SKM-1 treated with dmso at 0.1 percent for 144 hours (cell line): ENCODE measurements at regions not wholly inside any gene's neighbourhood (a gene's known extent, or its start where the extent isn't known, plus 50 kb on each side); places are given as distances from the start of the nearest gene placed in this dataset.
"Not testable (repeated sequence)": the region's sequence is repeated elsewhere in the genome, so short reads cannot be mapped to it uniquely, and the experiment has no call there.

ENCODE experiments used
- DNase-seq: peaks from one replicate; lab custom pipeline; 2025; ENCODE audit not compliant: unreplicated experiment; lab: John Stamatoyannopoulos, UW

GRCh38 chr1:98143403-98143802 lies 222.6 kb upstream of the DPYD start:
- DNase-seq = no peak

- DNase-seq = no peak
Observed at GRCh38 chr1:98133131-98133530, 212.3 kb upstream of the DPYD start.

GRCh38 chr1:98130408-98130807 lies 209.6 kb upstream of the DPYD start:
- DNase-seq = no peak

GRCh38 chr1:98129491-98129890 lies 208.7 kb upstream of the DPYD start:
- DNase-seq = no peak

GRCh38 chr1:98126740-98127139 lies 205.9 kb upstream of the DPYD start:
- DNase-seq = no peak

GRCh38 chr1:98121646-98122045 lies 200.8 kb upstream of the DPYD start:
- DNase-seq = no peak

GRCh38 chr1:98119796-98120195 lies 199.0 kb upstream of the DPYD start:
- no peak for DNase-seq

- no peak for DNase-seq
Observed at GRCh38 chr1:98113811-98114210, 193.0 kb upstream of the DPYD start.

GRCh38 chr1:98112626-98113025 lies 191.8 kb upstream of the DPYD start:
- no peak for DNase-seq

GRCh38 chr1:98110674-98111073 lies 189.8 kb upstream of the DPYD start:
- DNase-seq = no peak

GRCh38 chr1:98108378-98108777 lies 187.5 kb upstream of the DPYD start:
- not testable (repeated sequence) for DNase-seq

- DNase-seq = no peak
Observed at GRCh38 chr1:98107256-98107655, 186.4 kb upstream of the DPYD start.

GRCh38 chr1:98104289-98104688 lies 183.5 kb upstream of the DPYD start:
- DNase-seq = no peak

- DNase-seq = no peak
Observed at GRCh38 chr1:98103617-98104285, 182.9 kb upstream of the DPYD start.

GRCh38 chr1:98102345-98103030 lies 181.7 kb upstream of the DPYD start:
- DNase-seq = no peak

- no peak for DNase-seq
Observed at GRCh38 chr1:98101364-98101763, 180.5 kb upstream of the DPYD start.

- no peak for DNase-seq
Observed at GRCh38 chr1:98099501-98099900, 178.7 kb upstream of the DPYD start.

- DNase-seq = no peak
Observed at GRCh38 chr1:98098473-98098872, 177.6 kb upstream of the DPYD start.

- DNase-seq = no peak
Observed at GRCh38 chr1:98090351-98090750, 169.5 kb upstream of the DPYD start.

- DNase-seq = no peak
Observed at GRCh38 chr1:98088381-98088780, 167.5 kb upstream of the DPYD start.

GRCh38 chr1:98086796-98087441 lies 166.1 kb upstream of the DPYD start:
- DNase-seq = no peak

GRCh38 chr1:98086156-98086555 lies 165.3 kb upstream of the DPYD start:
- DNase-seq = no peak
